GM18507 (cell line): ENCODE measurements at regions not wholly inside any gene's neighbourhood (a gene's known extent, or its start where the extent isn't known, plus 50 kb on each side); places are given as distances from the start of the nearest gene placed in this dataset.
"Not testable (repeated sequence)": the region's sequence is repeated elsewhere in the genome, so short reads cannot be mapped to it uniquely, and the experiment has no call there.

Experiments used
- DNase-seq: peaks from one replicate; pipeline ENCODE4 v3.0.0; 2011; ENCODE audit warnings: low read depth; ENCODE audit not compliant: insufficient read length; ENCODE audit errors: extremely low spot score
- FAIRE-seq: peaks from 2 replicates; lab custom pipeline; 2011; peaks lifted over from hg19 to GRCh38; lab: Jason Lieb, UNC

DNA sequence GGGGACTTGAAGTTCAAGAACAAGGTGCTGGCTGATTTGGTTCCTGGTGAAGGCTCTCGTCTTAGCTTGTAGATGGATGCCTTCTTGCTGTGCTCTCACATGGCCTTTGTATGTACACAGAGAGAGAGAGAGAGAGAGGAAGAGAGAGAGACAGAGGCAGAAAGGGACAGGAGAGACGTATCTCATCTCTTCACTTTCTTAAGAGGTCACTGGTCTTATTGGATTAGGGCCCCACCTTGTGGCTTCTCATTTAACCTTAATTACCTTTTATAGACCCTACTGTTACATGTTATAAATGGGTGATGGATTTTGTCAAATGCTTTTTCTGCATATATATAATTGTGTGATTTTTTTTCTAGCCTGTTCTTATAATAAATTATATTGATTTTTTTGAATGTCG, 1444.2 kb downstream of the ADGRL3 start:
- DNase-seq, result no peak
- no peak for FAIRE-seq

- FAIRE-seq, result no peak
- DNase-seq, result no peak
Measured at GRCh38 chr4:62640296-62640695, 1440.2 kb downstream of the ADGRL3 start.

DNA sequence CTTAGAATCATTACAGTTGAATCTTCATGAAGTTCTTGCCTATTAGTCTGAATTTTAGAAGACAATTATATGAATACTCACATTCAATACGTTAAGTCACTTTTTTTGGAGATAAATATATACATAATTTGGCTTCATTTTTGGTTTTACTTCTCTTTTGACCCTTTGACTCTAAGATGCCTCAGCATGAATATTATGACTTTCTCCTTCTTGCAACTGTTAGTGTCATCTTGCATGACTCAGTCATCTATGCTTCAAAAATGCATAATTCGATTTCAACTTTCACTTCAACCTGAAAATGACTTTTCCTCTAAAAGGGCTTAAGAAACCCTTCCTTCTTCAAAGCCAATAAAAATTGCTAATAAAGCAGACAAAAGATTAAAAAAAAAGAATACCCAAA, 1427.5 kb downstream of the ADGRL3 start:
- DNase-seq (no peak), FAIRE-seq (no peak)

GRCh38 chr4:62627141-62627540, 1427.0 kb downstream of the ADGRL3 start:
- no peak for DNase-seq

GRCh38 chr4:62622089-62622488, 1422.0 kb downstream of the ADGRL3 start:
- DNase-seq (no peak), FAIRE-seq (no peak)

More at GRCh38 chr4:62627141-62627540, 1427.0 kb downstream of the ADGRL3 start:
- no peak for FAIRE-seq

GRCh38 chr4:62619971-62620370, 1419.8 kb downstream of the ADGRL3 start:
- DNase-seq, result no peak
- no peak for FAIRE-seq

DNA sequence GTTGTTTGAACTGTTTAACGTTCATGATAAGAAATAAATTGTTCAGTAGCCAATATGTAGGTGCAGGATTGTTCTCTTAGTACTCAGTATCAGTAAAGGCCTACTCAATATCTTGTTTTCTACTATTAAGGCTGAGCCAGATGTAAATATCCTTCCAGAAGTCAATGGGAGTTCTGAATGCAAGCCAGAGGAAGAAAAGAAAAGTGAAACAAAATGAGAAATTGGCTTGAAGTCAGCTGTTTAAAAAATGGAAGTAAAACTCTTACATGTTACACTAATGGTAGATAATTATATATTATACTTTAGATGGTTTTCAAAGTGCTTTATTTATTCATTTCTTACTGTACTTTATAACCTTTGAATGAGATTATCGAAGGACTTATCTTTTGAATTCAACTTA, 1417.9 kb downstream of the ADGRL3 start:
- no peak for DNase-seq
- FAIRE-seq, result no peak

DNA sequence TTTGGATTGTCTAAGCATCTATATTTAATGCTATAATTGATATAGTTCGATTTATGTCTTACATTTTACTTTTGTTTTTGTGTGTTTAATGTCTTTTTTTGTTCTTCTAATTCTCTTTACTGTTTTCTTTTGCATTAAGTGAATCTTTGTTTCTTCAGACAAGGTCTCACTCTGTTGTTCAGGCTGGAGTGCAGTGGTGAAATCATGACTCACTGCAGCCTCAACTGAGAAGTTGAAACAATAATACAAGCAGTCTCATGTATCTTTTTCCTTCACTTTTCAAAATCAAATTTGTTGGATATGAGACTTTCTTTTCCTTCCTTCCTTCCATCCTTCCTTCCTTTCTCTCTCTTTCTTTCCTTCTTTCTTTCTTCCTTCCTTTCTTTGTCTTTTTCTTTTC, 1401.6 kb downstream of the ADGRL3 start:
- no peak for FAIRE-seq
- no peak for DNase-seq

GRCh38 chr4:62595265-62595664, 1395.1 kb downstream of the ADGRL3 start:
- not testable (repeated sequence) for DNase-seq, FAIRE-seq

GRCh38 chr4:62591756-62592155, 1391.6 kb downstream of the ADGRL3 start:
- FAIRE-seq, result no peak

GRCh38 chr4:62588671-62589070, 1388.5 kb downstream of the ADGRL3 start:
- no peak for FAIRE-seq

More at GRCh38 chr4:62591756-62592155, 1391.6 kb downstream of the ADGRL3 start:
- DNase-seq, result no peak

DNA sequence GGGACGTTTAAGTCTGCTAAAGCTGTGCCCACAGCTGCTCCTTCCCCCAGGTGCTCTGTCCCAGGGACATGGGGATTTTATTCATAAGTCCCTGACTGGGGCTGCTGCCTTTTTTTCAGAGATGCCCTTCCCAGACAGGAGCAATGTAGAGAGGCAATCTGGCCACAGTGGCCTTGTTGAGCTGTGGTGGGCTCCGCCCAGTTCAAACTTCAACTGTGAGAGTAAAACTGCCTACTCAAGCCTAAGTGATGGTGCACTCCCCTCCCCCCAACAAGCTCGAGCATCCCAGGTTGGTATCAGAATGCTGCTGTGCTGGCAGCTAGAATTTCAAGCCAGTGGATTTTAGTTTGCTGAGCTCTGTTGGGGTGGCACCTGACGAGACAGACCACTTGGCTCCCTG, 1371.4 kb downstream of the ADGRL3 start:
- FAIRE-seq (no peak), DNase-seq (no peak)

More at GRCh38 chr4:62588671-62589070, 1388.5 kb downstream of the ADGRL3 start:
- DNase-seq, result no peak

- FAIRE-seq, result no peak
- no peak for DNase-seq
Measured at GRCh38 chr4:62560858-62561257, 1360.7 kb downstream of the ADGRL3 start.

DNA sequence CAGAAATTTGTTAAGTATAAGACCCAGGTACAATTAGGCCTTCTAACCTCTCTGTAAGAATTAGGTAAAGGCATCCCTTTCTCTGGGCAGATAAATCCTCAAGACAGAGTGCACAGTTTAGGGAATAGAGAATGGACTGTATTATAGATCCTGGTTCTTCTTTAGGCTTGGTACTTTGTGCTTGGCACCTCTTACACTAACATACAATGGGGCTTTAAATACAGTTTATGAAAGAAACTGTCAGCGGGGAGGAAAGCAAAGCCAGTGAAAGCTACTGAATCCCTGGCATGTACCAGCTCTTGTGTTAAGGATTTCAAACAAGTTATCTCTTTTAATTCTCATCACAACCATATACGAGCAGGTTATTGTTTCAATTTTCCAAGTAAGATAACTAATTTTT, 1350.0 kb downstream of the ADGRL3 start:
- DNase-seq (no peak), FAIRE-seq (no peak)

DNA sequence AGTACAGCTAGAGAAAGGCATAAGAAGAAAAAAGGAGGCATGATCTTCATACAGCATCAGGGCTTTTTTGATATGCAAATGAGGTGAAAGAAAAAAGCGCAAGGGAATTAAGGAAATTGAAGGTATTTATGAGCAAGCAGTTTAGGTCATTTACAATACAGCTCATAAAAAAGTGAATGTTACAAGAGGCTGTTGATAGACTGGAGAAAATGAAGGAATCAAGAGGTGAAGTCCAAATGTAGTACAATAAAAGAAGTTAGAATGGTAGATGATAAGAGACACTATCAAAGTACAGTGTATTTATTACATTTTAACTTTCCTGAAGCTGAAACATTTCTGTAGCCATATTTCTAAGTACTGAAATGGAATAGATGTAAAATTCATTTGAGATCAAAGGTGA, 1349.5 kb downstream of the ADGRL3 start:
- FAIRE-seq (no peak), DNase-seq (no peak)

DNA sequence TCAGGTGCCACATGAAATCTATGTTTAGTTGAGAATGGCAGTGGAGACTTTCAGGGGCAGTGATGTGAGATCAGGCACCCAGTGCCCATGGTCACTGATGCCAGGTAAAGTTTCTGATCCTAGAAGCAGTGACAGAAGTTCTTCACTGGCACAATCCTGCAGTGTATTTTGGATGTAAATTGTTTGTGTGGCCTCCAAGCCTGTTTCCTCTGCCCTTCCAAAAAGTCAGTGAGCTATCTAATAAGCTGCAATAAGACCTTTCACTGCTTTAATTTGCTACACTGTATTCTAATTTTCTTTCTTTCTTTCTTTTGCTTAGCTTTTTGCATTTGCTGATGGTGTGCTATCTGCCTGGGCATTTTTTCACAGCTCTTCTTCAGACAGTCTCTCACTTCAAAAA, 1348.6 kb downstream of the ADGRL3 start:
- FAIRE-seq (no peak), DNase-seq (no peak)

DNA sequence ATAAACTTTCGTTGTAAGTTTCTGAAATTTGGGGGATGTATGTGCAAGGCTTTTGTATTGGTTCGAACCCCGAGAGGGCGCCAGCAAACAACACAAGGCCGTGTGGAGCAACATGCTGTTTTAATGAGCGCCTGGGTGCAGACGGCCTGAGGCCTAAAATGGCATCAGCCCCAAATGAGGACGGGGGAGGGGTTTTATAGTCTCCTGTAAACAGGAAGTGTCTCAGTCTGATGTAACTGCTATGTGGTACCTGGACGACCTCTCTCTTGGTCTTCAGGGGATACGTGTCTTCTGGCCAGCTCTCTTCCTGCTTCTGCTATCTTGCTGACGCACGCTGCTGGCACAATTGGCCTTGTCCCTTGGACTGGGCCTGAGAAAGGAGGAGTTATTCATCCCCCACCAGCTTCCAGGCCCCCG, 1348.0 kb downstream of the ADGRL3 start:
- DNase-seq (no peak), FAIRE-seq (no peak)

GRCh38 chr4:62544428-62544827, 1344.3 kb downstream of the ADGRL3 start:
- DNase-seq, result no peak
- FAIRE-seq, result no peak

- no peak for FAIRE-seq
Measured at GRCh38 chr4:62543002-62543401, 1342.9 kb downstream of the ADGRL3 start.

GRCh38 chr4:62533573-62533972, 1333.4 kb downstream of the ADGRL3 start:
- DNase-seq (no peak), FAIRE-seq (no peak)

More at GRCh38 chr4:62543002-62543401, 1342.9 kb downstream of the ADGRL3 start:
- DNase-seq, result no peak

DNA sequence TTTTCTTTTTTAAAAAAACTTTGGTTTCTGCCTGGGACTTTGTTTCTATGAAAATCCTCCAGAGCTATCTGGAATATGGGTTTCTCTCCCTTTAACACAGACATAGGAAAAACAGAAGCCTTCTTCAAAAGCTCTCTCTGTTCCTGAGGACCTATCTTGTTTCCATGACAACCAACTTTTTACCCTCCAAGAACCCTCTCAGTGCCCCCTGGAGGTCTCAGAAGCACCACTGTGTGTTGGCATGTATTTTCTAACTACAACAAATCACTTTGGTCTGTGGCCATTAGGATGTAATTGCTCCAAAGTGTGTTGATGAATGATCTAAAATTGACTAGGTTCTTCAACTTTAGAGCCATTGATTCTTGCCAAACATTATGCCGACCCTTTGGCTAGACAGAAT, 1331.6 kb downstream of the ADGRL3 start:
- DNase-seq, result no peak
- no peak for FAIRE-seq

DNA sequence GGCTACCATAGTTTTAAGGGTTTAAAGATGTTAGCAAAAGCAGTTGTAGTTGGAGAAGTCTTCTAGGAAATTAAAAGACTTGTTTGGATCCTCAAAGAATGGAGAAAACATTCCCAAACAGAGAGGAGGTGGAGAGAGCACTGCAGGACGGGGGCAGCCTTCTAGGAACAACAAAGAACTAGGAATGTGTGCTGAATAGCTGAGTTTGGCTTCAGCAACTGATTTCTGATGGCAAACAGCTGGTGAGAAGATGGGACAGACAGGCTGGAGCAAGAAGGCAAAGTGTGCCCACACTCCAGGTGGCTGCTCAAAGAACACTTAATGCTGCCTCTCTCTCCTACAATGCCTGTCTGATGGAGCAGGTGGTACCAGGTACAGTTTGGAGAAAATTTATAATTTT, 1331.1 kb downstream of the ADGRL3 start:
- FAIRE-seq, result no peak
- no peak for DNase-seq
